ENCODE measurements at regions not wholly inside any gene's neighbourhood (a gene's known extent, or its start where the extent isn't known, plus 50 kb on each side); places are given as distances from the start of the nearest gene placed in this dataset.

GRCh38 chr2:66846887-66847286, 412.0 kb downstream of the MEIS1 start:
- TF ChIP-seq CTCF (IDR thresholded peaks at IDR 0.05; ENCODE audit: insufficient read depth, low read length), result no peak
- TF ChIP-seq GABPA (IDR thresholded peaks at IDR 0.05; ENCODE audit: low read depth), result no peak
- TF ChIP-seq POLR2AphosphoS5 (IDR thresholded peaks at IDR 0.05; ENCODE audit: low read depth), result no peak
- no peak for TF ChIP-seq REST (IDR thresholded peaks at IDR 0.05; ENCODE audit: insufficient replicate concordance, low read depth)
